ENCODE measurements at regions not wholly inside any gene's neighbourhood (a gene's known extent, or its start where the extent isn't known, plus 50 kb on each side); places are given as distances from the start of the nearest gene placed in this dataset.

GRCh38 chr10:27356738-27357137 is 116.1 kb upstream of the ACBD5 start:
- TF ChIP-seq CEBPB (IDR thresholded peaks at IDR 0.05) (no peak), RAD21 (IDR thresholded peaks at IDR 0.05; ENCODE audit: low read depth) (no peak), EGR1 (IDR thresholded peaks at IDR 0.05) (no peak), REST (IDR thresholded peaks at IDR 0.05; ENCODE audit: low read depth) (no peak), YY1 (IDR thresholded peaks at IDR 0.05; ENCODE audit: low read depth) (no peak), MAX (IDR thresholded peaks at IDR 0.05) (no peak), USF1 (IDR thresholded peaks at IDR 0.05) (no peak), FOXM1 (IDR thresholded peaks at IDR 0.05; ENCODE audit: borderline replicate concordance, low read depth) (no peak), ZBTB7A (IDR thresholded peaks at IDR 0.05; ENCODE audit: low read depth) (no peak), NFIC (IDR thresholded peaks at IDR 0.05) (no peak), TEAD4 (IDR thresholded peaks at IDR 0.05) (no peak), EP300 (IDR thresholded peaks at IDR 0.05; ENCODE audit: borderline replicate concordance) (no peak), CREB1 (IDR thresholded peaks at IDR 0.05; ENCODE audit: low read depth) (no peak), TCF12 (IDR thresholded peaks at IDR 0.05; ENCODE audit: low read depth) (no peak), TAF1 (IDR thresholded peaks at IDR 0.05; ENCODE audit: low read depth) (no peak)

GRCh38 chr10:27355918-27356573 is 115.4 kb upstream of the ACBD5 start:
- peak; percentile 43 for TF ChIP-seq RAD21 (IDR thresholded peaks at IDR 0.05; ENCODE audit: low read depth)
- no peak for TF ChIP-seq CEBPB (IDR thresholded peaks at IDR 0.05)
- no peak for TF ChIP-seq MAX (IDR thresholded peaks at IDR 0.05)

GRCh38 chr10:27349987-27350386 is 109.4 kb upstream of the ACBD5 start:
- TF ChIP-seq CEBPB (IDR thresholded peaks at IDR 0.05) (no peak), NFIC (IDR thresholded peaks at IDR 0.05) (no peak), TAF1 (IDR thresholded peaks at IDR 0.05; ENCODE audit: low read depth) (no peak), REST (IDR thresholded peaks at IDR 0.05; ENCODE audit: low read depth) (no peak), YY1 (IDR thresholded peaks at IDR 0.05; ENCODE audit: low read depth) (no peak), EP300 (IDR thresholded peaks at IDR 0.05; ENCODE audit: borderline replicate concordance) (no peak), ZBTB7A (IDR thresholded peaks at IDR 0.05; ENCODE audit: low read depth) (no peak), RAD21 (IDR thresholded peaks at IDR 0.05; ENCODE audit: low read depth) (no peak), FOXM1 (IDR thresholded peaks at IDR 0.05; ENCODE audit: borderline replicate concordance, low read depth) (no peak), USF1 (IDR thresholded peaks at IDR 0.05) (no peak), TEAD4 (IDR thresholded peaks at IDR 0.05) (no peak)

GRCh38 chr10:27345455-27345920 is 104.9 kb upstream of the ACBD5 start:
- TF ChIP-seq EGR1 (IDR thresholded peaks at IDR 0.05) (no peak), RAD21 (IDR thresholded peaks at IDR 0.05; ENCODE audit: low read depth) (no peak), CREB1 (IDR thresholded peaks at IDR 0.05; ENCODE audit: low read depth) (no peak), FOXM1 (IDR thresholded peaks at IDR 0.05; ENCODE audit: borderline replicate concordance, low read depth) (no peak), ZBTB7A (IDR thresholded peaks at IDR 0.05; ENCODE audit: low read depth) (no peak), TCF12 (IDR thresholded peaks at IDR 0.05; ENCODE audit: low read depth) (no peak), NFIC (IDR thresholded peaks at IDR 0.05) (no peak), USF1 (IDR thresholded peaks at IDR 0.05) (no peak), YY1 (IDR thresholded peaks at IDR 0.05; ENCODE audit: low read depth) (no peak), REST (IDR thresholded peaks at IDR 0.05; ENCODE audit: low read depth) (no peak), MAX (IDR thresholded peaks at IDR 0.05) (no peak), CEBPB (IDR thresholded peaks at IDR 0.05) (no peak), EP300 (IDR thresholded peaks at IDR 0.05; ENCODE audit: borderline replicate concordance) (no peak), TAF1 (IDR thresholded peaks at IDR 0.05; ENCODE audit: low read depth) (no peak), TEAD4 (IDR thresholded peaks at IDR 0.05) (no peak)
